ENCODE measurements at regions not wholly inside any gene's neighbourhood (a gene's known extent, or its start where the extent isn't known, plus 50 kb on each side); places are given as distances from the start of the nearest gene placed in this dataset.
"Not testable (repeated sequence)": the region's sequence is repeated elsewhere in the genome, so short reads cannot be mapped to it uniquely, and the experiment has no call there.

DNA sequence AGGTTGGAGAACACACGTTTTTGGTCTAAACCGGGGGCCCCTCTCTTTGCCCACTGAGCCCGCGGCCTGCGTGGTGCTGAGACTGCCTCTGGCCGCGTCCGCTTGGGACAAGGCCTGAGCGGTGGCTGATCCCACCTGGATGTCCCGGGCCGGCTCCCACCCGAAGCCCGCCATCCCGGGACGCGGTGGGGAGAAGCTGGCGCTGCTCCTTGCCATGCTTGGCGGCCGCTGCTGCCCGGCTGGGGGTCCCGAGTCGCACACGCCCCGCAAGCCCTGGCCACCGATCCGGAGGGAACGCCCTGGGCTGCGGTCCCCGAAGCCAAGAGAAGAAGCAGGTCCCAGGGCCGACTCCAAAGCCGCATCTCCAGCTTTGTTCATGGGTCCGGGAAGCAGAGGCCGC lies 130.1 kb downstream of the POTEH start:
- not testable (repeated sequence) for H3K4me3 ChIP-seq (ENCODE audit: low read depth, low read length); DNase-seq (ENCODE audit: low read depth)

DNA sequence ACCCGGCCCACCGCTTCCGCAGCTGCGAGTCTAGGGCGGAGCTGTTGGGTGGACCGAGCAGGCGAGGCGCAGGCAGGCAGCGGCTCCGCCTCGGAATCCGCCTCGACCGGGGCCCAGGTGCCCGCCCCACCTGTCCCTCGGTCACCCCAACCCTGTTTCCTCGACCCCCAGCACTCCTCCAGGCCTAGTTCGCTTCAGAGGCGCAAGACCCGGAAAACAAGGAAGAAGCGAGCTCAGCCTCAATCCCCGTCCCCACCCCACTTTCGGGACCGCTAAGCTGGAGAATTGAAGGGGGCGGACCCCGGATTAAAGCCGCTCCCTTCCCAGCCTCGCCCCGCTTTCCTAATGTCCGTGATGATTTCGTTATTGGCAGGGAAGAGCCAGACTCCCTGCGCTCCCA lies 131.3 kb downstream of the POTEH start:
- DNase-seq (ENCODE audit: low read depth); H3K4me3 ChIP-seq (ENCODE audit: low read depth, low read length): not testable (repeated sequence)

DNA sequence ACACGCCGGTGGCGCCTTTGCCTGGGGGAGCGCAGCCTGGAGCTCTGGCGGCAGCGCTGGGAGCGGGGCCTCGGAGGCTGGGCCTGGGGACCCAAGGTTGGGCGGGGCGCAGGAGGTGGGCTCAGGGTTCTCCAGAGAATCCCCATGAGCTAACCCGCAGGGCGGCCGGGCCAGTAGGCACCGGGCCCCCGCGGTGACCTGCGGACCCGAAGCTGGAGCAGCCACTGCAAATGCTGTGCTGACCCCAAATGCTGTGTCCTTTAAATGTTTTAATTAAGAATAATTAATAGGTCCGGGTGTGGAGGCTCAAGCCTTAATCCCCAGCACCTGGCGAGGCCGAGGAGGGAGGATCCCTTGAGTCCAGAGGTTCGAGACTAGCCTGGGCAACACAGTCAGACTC lies 132.2 kb downstream of the POTEH start:
- DNase-seq (ENCODE audit: low read depth); H3K4me3 ChIP-seq (ENCODE audit: low read depth, low read length): not testable (repeated sequence)

DNA sequence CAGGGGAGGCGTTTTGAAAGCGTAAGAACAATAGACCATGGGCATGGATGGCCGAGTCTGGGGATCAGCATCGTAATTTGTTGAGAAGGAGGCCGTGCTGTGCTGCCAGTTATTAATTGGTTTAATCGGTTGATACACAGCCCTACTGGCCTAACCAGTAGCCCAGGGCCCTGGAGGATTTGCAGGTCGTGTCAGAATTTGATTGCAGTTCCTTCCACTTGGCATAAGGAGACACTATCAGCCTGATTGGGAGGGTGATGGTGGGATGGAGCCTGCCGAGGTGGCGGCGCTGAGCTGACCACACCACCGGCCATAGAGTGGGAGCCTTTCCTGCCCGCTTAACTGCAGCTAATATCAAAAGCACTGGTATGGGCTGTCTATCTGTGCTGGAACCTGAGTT lies 133.4 kb downstream of the POTEH start:
- not testable (repeated sequence) for H3K4me3 ChIP-seq (ENCODE audit: low read depth, low read length); DNase-seq (ENCODE audit: low read depth)

DNA sequence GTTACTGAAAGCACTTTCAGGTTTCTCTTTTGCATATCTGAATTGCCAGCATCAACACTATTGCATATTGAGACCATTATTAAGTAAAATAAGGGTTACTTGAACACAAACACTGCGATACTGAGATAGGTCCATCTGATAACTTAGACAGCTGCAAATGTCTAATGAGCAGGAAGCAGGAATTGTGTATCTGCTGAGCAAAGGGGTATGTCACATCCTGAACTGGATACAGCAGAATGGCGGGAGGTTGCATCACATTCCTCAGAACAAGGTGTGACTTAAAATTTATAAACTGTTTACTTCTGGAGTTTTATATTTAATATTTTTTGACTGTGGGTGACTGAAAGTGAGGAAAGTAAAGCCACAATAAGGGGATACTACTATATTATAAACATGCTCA lies 142.4 kb downstream of the POTEH start:
- not testable (repeated sequence) for H3K4me3 ChIP-seq (ENCODE audit: low read depth, low read length); DNase-seq (ENCODE audit: low read depth)

DNA sequence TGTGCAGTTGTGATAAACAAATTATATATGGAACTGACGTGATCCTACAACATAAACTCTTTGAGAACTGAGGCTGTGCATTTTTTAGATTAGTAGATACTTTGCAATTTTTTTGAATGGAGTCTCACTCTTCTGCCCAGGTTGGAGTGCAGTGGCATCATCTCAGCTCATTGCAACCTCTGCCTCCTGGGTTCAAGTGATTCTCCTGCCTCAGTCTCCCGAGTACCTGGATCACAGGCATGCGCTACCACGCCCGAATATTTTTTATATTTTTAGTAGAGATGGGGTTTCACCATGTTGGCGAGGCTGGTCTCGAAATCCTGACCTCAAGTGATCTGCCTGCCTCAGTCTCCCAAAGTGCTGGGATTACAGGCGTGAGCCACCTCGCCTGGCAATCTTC lies 145.9 kb downstream of the POTEH start:
- H3K4me3 ChIP-seq (ENCODE audit: low read depth, low read length); DNase-seq (ENCODE audit: low read depth): not testable (repeated sequence)

DNA sequence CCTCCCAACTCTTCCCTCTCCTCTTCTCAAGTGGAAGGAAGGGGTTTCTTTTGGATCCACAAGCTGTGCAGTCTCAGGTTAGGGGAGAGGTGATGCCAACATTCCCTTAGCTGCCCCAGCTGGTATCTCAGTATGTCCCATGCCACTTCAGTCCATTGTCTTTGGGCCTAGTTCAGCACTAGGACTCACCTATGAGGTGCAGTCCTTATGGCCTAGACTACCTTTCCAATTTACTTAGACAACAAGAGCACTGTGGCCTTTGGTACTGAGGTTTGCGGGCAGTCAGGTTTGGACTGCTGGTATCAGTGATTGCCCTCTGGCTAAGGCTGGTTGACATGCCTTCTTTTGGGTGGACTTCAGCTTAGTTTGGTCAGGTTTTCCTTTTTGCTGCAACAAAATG lies 159.9 kb downstream of the POTEH start:
- H3K4me3 ChIP-seq (ENCODE audit: low read depth, low read length); DNase-seq (ENCODE audit: low read depth): not testable (repeated sequence)

DNA sequence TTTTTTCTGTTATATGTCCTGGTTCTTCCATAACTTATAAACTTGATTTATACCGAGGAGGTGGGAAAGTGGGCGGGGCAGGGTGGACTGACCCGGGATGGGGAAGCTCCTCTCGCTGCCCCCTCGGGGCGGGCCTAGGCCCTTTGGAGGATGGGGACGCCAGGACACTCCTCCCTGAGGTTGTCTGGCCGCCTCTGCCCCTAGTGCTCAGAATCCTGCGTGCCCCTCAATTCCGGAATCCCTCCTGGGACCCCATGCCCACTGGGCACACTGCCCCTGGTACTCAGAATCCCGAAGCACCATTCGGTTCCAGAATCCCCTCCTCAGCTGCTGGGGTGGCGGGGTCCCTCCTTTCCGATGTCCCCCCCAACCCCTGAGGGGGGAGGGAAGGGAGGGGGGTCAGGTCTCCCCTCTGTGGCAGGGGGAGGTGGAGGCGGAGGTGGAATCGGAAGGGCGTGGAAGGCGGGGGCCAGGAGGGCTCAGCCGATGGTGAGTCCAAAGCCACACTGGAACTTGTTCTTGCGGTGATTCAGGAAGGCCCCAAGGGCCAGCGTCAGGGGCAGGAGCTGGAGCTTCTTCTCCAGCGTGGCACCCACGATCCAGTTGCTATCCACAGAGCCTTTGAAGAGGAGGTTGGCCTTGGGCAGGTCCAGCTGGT lies 164.0 kb downstream of the POTEH start:
- DNase-seq (ENCODE audit: low read depth); H3K4me3 ChIP-seq (ENCODE audit: low read depth, low read length): not testable (repeated sequence)

DNA sequence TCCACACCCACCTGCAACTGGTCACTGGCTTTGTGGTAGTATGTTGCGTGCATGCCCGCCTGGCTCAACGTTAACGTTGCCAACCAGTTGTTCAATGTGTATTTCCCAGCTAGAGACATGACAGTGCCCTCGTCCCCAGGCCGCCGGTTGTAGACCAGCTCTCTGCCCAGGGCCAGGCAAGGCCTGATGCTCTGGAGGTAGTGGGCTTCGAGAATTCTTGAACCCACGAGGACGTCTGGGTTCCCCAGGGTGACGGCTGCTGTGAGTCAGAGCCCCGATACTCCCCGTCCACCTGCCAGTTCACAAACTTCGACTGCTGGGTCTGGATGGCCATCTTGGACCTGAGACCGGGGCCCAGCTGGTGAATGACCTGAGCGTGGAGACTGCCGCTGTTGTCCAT lies 164.6 kb downstream of the POTEH start:
- H3K4me3 ChIP-seq (ENCODE audit: low read depth, low read length); DNase-seq (ENCODE audit: low read depth): not testable (repeated sequence)

DNA sequence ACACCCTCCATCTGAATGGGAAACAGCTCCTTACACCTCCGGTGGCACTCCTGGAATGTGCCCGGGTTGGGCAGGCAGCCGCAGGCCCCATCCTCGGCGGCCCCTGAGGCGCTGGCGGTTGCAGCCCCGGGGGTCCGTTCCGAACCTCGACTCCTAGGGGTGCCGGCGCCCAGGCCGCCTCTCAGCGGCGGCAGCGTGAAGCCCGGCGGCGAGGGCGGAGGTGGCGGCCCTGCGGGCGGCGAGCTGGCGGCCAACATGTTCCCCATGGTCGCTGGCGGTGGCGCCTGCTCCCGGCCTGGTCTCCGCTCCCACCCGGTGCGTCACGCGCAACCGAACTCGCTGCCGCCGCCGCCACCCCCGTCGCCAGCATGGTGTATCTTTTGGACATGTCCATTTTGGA lies 165.2 kb downstream of the POTEH start:
- DNase-seq (ENCODE audit: low read depth); H3K4me3 ChIP-seq (ENCODE audit: low read depth, low read length): not testable (repeated sequence)

DNA sequence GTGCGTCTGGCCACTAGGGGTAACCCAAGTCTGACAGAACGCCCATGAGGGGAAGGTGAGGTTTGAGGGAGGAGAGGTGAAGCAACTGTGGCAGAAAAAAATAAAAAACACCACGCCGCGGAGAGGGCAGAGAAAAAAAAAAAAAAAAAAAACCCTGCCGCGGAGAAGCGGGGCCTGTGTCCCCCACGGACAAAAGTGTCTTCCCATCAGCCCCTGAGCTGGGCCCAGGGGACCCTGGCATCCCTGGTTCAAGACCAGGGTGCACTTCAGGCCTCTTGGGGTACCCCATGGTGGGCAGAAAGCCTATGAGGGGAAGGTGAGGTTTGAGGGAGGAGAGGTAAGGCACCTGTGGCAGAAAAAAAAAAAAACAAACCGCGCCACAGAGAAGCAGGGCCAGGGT lies 191.1 kb downstream of the POTEH start:
- not testable (repeated sequence) for DNase-seq (ENCODE audit: low read depth); H3K4me3 ChIP-seq (ENCODE audit: low read depth, low read length)

DNA sequence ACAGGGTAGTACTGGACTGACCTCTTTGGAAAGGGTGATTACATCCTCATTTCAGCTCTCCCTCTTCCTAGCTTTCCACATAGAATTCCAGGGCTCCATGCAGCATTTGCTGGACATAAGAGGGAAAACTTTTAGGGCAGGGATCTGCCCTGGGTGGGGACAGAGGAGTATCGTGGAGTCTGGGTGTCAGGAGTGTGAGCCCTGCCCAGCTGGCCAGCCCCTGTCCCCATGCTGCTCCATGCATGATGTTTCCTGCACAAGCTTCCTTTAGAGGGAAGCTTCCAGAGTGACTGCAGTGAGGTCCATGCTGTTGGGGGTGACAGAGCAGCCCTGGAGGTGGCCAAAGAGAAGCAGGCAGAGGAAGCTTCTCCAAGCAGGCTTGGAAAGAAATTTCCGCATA lies 214.5 kb downstream of the POTEH start:
- not testable (repeated sequence) for H3K4me3 ChIP-seq (ENCODE audit: low read depth, low read length); DNase-seq (ENCODE audit: low read depth)

DNA sequence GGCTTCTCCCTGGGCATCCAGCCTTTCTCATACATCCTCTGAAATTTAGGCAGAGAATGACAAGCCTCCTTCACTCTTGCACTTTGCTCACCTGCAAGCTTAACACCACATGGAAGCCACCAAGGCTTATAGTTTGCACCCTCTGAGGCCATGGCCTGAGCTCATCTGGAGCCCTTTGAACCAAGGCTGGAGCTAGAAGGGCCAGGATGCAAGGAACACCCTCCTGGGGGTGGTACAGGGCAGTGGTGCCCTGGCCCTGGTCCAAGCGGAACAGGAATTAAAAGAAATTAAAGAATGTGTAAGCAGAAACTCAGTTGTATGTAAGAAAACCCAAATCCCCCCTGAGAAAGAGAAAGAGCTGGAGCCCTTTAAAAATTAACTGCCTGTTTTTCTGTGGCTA lies 221.9 kb downstream of the POTEH start:
- not testable (repeated sequence) for H3K4me3 ChIP-seq (ENCODE audit: low read depth, low read length); DNase-seq (ENCODE audit: low read depth)

DNA sequence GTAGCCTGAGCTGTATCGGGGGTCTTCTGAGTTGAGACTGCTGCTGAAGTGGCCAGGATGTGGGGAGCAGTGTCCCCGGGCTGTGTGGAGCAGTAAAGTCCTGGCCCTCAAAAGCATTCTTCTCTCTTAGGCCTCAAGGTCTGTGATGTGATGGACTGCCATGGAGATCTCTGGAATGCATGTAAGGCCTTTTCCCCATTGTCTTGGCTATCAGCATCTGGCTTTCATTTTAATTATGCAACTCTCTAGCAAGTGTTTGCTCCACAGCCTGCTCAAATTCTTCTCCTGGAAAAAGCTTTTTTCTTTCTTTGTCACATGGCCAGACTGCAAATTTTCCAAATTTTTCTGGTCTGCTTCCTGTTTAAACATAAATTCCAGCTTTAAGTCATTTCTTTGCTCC lies 229.3 kb downstream of the POTEH start:
- H3K4me3 ChIP-seq (ENCODE audit: low read depth, low read length); DNase-seq (ENCODE audit: low read depth): not testable (repeated sequence)

DNA sequence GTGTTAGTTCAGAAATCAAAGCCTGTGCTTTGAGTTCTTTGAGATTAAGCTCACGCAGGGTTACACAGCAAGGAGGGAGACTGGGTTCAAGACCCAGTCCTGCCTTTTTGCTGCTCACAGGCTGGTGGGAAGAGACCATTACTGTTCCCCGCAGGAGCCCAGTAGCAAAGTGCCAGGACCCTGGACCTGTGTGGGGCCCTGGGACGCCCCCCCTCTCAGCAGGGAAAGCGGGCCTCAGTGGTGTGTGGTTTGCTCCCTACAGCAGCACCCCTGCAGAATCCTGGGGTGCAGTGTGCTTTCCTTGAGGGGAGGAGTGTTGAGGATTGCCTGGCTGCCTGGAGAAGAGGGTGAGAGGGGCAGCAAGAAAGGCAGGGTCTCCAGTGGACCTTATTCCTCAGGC lies 231.1 kb downstream of the POTEH start:
- H3K4me3 ChIP-seq (ENCODE audit: low read depth, low read length); DNase-seq (ENCODE audit: low read depth): not testable (repeated sequence)

DNA sequence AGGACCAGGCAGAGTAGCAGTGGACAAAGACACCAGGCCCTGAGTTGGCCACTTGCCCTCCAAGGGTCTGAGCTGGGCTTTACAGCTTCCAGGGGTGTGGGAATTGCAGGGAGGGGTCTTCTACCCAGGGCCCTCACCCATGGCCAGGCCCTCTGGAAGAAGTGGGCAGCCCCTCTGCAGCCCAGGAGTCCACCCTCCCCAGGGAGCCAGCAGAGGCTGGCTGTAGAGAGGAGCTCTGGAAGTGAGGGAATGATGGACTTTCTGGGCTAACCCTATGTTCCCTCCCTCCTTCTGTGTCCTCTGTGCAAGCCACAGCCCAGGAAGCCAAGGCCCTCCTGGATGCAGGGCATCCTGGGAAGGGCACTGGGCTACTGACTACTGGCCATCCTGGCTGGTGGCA lies 232.3 kb downstream of the POTEH start:
- DNase-seq (ENCODE audit: low read depth); H3K4me3 ChIP-seq (ENCODE audit: low read depth, low read length): not testable (repeated sequence)

DNA sequence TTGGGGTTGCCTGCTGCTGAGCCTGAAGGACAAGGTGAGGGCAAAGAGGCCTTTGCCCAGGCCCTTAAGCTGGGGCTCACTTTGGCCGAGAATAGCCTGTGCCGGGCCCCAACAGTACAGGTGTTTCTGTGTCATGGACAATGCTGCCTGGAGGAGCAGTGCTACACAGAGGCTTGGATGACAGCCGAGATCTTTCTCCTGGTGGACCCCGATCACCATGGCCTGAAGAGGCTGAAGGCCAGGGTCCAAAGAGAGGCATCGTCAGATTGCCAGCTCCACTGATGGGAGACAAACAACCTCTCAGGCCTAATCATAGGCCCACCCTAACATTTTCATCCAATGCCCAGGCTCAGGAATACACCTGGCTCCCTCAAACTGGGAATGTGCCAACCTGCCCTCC lies 232.8 kb downstream of the POTEH start:
- not testable (repeated sequence) for DNase-seq (ENCODE audit: low read depth); H3K4me3 ChIP-seq (ENCODE audit: low read depth, low read length)

DNA sequence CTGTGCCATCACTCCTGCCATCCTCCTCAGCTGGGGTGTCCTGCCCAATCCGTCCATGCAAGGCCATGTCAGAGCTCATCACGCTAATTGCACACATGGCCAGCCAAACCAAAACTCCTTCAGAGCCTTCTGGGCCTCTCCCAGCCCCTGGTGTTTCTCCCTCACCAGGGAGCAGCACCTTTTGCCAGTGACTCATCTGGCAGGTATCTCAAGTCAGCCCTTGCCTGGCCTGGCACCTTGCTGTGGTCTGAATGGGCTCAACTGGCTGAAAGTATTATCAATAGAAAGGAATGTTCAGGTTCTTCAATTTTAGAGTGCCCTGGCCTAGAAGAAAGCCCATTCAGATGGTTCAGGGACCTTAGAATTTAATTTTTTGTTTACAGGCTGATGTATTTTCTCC lies 235.0 kb downstream of the POTEH start:
- not testable (repeated sequence) for DNase-seq (ENCODE audit: low read depth); H3K4me3 ChIP-seq (ENCODE audit: low read depth, low read length)

DNA sequence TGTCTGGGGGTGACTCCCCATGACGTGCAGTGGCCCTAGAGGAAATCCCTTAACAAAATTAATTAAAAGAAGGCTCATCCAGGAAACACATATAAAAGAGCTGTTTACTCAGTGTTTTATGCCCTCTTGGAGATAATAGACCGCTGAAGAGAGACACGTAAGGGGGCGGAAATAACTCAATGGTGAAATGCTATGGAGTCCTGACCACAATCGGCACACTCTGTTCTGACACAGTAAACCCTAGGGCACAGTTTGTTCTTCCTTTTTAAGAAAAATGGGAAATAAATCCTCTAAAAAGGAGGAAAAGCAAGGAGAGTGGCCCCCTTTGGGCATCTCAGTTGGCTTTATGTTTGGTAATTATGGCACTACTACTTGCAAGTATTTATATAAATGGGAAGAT lies 237.3 kb downstream of the POTEH start:
- not testable (repeated sequence) for DNase-seq (ENCODE audit: low read depth); H3K4me3 ChIP-seq (ENCODE audit: low read depth, low read length)
